ENCODE measurements at regions not wholly inside any gene's neighbourhood (a gene's known extent, or its start where the extent isn't known, plus 50 kb on each side); places are given as distances from the start of the nearest gene placed in this dataset.

DNA sequence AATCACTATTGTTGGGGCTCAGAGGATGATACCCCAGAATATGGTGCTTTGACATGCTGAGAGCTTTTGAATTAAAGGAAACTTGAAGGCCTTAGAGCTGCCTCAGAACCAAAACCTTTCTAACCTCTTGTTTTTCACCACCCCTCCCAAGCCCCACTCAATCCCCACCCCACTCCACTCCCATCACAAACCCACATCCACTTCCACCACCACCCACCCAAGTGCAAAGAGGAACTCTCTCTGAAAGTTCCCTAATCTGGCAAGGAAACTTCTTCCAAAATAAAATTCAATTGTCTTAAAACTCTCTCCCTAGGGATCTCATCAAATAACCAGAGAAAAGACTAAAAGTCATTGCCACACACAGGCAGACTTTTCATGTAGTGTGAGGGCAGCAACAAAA, 301.2 kb upstream of the ARHGEF26 start:
- TF ChIP-seq POLR2A (IDR thresholded peaks at IDR 0.05; ENCODE audit: low read length) (no peak), GATA1 (IDR thresholded peaks at IDR 0.05; ENCODE audit: low read depth, low read length) (no peak)
